ENCODE measurements at regions not wholly inside any gene's neighbourhood (a gene's known extent, or its start where the extent isn't known, plus 50 kb on each side); places are given as distances from the start of the nearest gene placed in this dataset.

DNA sequence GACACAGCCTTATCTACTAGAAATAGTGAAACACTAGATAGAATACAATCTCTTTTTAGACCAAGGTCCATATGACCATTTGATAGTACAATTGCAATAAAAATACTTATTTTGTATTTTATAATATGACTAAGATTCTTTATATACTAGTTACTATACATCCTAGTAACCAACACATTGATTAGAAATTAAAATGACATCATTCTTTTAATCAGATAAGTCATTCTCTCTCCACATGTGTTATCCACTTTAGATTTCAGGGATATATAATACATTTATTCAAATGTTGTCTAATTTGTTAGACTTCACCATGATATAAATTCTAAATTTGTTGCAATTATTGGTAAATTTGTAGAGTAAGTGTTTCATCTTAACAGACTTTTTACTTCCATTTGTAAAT is 276.2 kb upstream of the DPH6 start:
- Histone ChIP-seq H3K4me1 (no peaks in the 10 kb centered on the region; the same call in 1 of the 2 replicates), H3K4me3 (no peak overlapping the region), H3K36me3 (replicated peaks) (no peaks in the 10 kb centered on the region), H3K27me3 (ENCODE audit: low read depth) (peaks cover 5% of the 10 kb centered on the region; the same call in 1 of the 2 replicates), H3K9me3 (no peaks in the 10 kb centered on the region)
- no peak for DNase-seq (ENCODE audit: low spot score in 2 of 2)
- in situ Hi-C loops (cut with MboI; ENCODE audit: low sequenced_read_pairs) = no loop called here

DNA sequence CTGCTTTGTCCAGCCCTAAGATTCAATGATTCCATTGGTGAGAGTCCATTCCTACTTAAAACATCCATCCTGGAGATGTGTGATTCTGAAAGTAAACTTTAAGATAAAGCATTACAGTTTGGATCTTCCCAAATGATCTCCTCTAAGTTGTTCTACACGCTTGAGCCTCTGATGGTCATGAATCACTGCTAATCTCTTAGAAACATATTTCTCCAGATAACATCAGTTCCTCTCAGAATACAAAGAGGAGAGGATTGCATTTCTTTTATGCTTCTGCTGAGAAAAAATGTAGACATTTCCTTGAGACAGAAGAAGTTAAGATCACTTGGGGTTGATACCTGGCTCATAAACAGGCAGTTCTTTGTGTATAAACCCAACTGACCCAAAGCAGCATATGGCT is 281.2 kb upstream of the DPH6 start:
- H3K9me3 ChIP-seq = no peaks in the 10 kb centered on the region
- H3K36me3 ChIP-seq (replicated peaks) = no peaks in the 10 kb centered on the region
- peak in 1 of 2 experiments; percentile 45 for DNase-seq (ENCODE audit: low spot score in 2 of 2)
- H3K27me3 ChIP-seq (ENCODE audit: low read depth) = peaks cover 5% of the 10 kb centered on the region; the same call in 1 of the 2 replicates
- peaks cover 5% of the 10 kb centered on the region for H3K4me1 ChIP-seq
- in situ Hi-C loops (cut with MboI; ENCODE audit: low sequenced_read_pairs) = no loop called here
- no peak overlapping the region for H3K4me3 ChIP-seq

GRCh38 chr15:35827911-35828310 is 281.9 kb upstream of the DPH6 start:
- in situ Hi-C loops (cut with MboI; ENCODE audit: low sequenced_read_pairs) = no loop called here
- no peak overlapping the region for H3K4me3 ChIP-seq
- peaks cover 5% of the 10 kb centered on the region for H3K4me1 ChIP-seq
- peaks cover under 1% of the 10 kb centered on the region; the same call in 1 of the 2 replicates for H3K27me3 ChIP-seq (ENCODE audit: low read depth)
- no peaks in the 10 kb centered on the region for H3K9me3 ChIP-seq
- no peak for DNase-seq (ENCODE audit: low spot score in 2 of 2)
- H3K36me3 ChIP-seq (replicated peaks) = no peaks in the 10 kb centered on the region

DNA sequence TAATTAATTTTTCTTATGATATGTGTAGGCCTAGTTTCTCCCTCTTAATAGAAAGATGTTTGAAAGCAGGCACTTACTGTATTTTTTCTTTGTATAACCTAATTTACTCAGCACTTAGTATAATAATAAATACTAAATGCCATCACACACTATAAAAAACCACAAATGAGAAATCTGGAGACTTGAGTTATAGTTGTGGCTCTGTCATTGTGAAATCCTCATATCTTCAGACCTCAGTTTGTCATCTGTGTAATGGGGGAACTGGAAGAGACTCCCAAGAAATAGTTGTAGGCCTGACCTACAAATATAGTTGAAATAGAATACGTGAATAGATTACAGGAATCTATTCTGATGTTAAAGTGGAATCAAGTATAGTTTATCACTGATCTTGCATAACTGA is 287.6 kb upstream of the DPH6 start:
- in situ Hi-C loops (cut with MboI; ENCODE audit: low sequenced_read_pairs) = no loop called here
- no peaks in the 10 kb centered on the region for H3K36me3 ChIP-seq (replicated peaks)
- DNase-seq (ENCODE audit: low spot score in 2 of 2) = no peak
- H3K27me3 ChIP-seq (ENCODE audit: low read depth) = no peaks in the 10 kb centered on the region
- no peaks in the 10 kb centered on the region for H3K4me1 ChIP-seq
- H3K9me3 ChIP-seq = no peaks in the 10 kb centered on the region
- H3K4me3 ChIP-seq = no peak overlapping the region

DNA sequence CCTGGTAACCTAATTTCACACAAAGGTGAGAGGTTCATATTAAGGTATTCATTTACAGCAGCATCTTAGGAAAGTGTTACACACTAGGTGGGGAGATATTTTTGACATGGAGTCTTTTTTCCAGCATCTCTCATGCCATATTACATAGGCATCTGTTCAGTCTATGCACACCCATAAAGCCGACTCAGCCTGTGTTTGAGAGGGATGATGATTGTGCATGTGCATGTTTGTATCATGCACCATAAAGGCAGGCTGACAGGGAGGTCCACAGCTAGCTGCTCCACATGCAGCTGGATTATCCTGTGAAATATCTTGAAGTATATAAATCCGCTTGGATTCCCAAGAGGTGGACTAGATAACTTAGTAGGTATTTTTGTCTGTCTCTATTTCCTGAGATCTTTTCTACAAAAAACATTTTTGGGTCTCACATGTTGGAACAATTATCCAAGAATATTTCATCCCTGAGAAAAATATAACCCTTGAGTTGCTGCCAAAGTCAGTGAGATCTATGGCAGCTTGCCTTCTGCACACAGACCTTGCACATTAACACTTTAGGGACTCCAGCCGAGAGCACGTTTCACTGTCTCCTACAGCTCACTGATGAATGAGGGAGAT is 288.4 kb upstream of the DPH6 start:
- H3K4me1 ChIP-seq = no peaks in the 10 kb centered on the region
- in situ Hi-C loops (cut with MboI; ENCODE audit: low sequenced_read_pairs) = no loop called here
- H3K9me3 ChIP-seq = no peaks in the 10 kb centered on the region

DNA sequence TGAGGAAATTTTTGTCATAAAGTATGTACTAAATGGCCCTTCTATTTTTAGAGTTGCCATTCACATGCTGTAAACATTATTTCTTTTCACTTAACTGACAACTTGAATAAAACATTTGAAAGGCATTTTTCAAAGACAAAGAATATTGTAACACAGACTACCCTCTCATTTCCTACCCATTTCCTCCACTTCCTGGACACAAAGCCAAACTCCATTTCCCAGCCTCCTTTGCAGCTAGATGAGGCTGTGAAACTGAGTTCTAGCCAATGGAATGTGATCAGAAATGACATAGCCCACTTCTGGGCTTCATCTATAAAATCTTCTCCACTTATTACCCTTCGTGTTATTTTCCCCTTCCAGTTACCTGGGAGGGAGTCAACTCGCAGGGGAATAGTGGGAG is 288.9 kb upstream of the DPH6 start:
- no peaks in the 10 kb centered on the region for H3K9me3 ChIP-seq
- no peaks in the 10 kb centered on the region for H3K4me1 ChIP-seq

More for the DNA sequence above, 288.4 kb upstream of the DPH6 start:
- Histone ChIP-seq H3K36me3 (replicated peaks) (no peaks in the 10 kb centered on the region), H3K4me3 (no peak overlapping the region), H3K27me3 (ENCODE audit: low read depth) (no peaks in the 10 kb centered on the region)
- DNase-seq (ENCODE audit: low spot score in 2 of 2) = no peak

DNA sequence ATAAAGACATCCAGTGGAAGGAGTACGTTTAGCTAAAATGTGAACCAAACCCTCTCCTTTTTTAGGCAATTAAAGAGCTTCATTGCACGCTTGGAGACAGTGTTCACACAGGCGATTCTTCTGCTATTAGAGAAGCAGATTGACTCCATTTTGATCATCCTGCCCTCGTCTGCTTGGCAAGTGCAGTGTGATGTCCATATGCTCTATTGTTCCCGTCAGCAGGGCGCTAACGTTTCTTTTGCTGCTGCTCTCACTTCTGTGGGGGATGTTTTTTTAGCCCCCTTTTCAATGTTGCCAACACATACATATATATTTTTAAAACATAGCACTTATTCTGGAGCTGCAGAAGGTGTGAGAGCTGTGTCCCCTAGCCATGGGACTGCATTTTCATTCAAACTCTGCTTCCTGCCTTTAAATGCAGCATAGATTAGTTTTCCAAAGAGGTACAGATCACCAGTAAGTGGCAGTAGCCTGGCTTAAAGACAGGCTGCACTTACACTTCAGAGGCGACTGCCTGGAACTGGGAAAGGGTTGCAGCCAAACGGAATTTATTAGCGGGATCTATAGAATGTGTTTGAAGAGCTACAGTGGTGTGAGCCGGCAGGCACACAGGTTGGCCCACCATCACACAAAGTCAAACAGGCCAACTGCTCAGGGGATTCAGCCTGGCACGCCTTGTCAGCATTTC is 292.6 kb upstream of the DPH6 start:
- Histone ChIP-seq H3K9me3 (no peaks in the 10 kb centered on the region), H3K36me3 (replicated peaks) (no peaks in the 10 kb centered on the region), H3K27me3 (ENCODE audit: low read depth) (0 out of 2 replicates have a peak, but pooled peaks cover 3% of the 10 kb centered on the region), H3K4me1 (no peaks in the 10 kb centered on the region), H3K4me3 (no peak overlapping the region)
- in situ Hi-C loops (cut with MboI; ENCODE audit: low sequenced_read_pairs) = no loop called here
- DNase-seq (ENCODE audit: low spot score in 2 of 2) = no peak

More for the DNA sequence above, 288.9 kb upstream of the DPH6 start:
- no peaks in the 10 kb centered on the region for H3K27me3 ChIP-seq (ENCODE audit: low read depth)
- no peaks in the 10 kb centered on the region for H3K36me3 ChIP-seq (replicated peaks)
- H3K4me3 ChIP-seq = no peak overlapping the region
- in situ Hi-C loops (cut with MboI; ENCODE audit: low sequenced_read_pairs) = no loop called here
- DNase-seq (ENCODE audit: low spot score in 2 of 2) = no peak

DNA sequence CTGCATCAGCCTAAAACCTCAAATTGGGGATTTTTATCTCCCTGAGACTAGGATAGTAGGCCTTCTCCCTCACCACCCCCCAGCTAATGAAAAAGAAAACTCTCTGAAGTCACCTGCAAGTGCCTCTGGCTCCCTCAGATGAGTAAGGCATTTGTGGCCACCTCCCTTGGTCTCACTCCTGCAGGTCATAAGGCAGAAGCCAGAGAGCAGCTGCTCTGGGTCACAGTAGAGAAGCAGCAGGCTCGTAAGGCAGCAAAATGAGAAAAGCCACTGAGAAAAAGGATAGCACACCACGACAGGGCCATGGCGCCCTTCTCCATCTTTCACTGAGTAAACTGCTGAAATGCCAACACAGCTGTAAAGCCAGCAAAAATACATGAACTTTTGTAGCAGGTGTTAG is 296.7 kb upstream of the DPH6 start:
- DNase-seq (ENCODE audit: low spot score in 2 of 2) = no peak
- H3K4me3 ChIP-seq = no peak overlapping the region
- 0 out of 2 replicates have a peak, but pooled peaks cover 3% of the 10 kb centered on the region for H3K27me3 ChIP-seq (ENCODE audit: low read depth)
- no peaks in the 10 kb centered on the region for H3K9me3 ChIP-seq
- H3K36me3 ChIP-seq (replicated peaks) = no peaks in the 10 kb centered on the region
- H3K4me1 ChIP-seq = no peaks in the 10 kb centered on the region
- in situ Hi-C loops (cut with MboI; ENCODE audit: low sequenced_read_pairs) = no loop called here

- Histone ChIP-seq H3K4me1 (no peaks in the 10 kb centered on the region), H3K27me3 (ENCODE audit: low read depth) (0 out of 2 replicates have a peak, but pooled peaks cover 3% of the 10 kb centered on the region), H3K4me3 (no peak overlapping the region), H3K36me3 (replicated peaks) (no peaks in the 10 kb centered on the region), H3K9me3 (no peaks in the 10 kb centered on the region)
- no peak for DNase-seq (ENCODE audit: low spot score in 2 of 2)
- in situ Hi-C loops (cut with MboI; ENCODE audit: low sequenced_read_pairs) = no loop called here
Measured at GRCh38 chr15:35843498-35843897, 297.5 kb upstream of the DPH6 start.

GRCh38 chr15:35850284-35850683 is 304.3 kb upstream of the DPH6 start:
- in situ Hi-C loops (cut with MboI; ENCODE audit: low sequenced_read_pairs) = loop anchor here (25.0 kb wide), 1 partner anchor 88 kb away; no protein-coding TSS in a partner anchor
- H3K27me3 ChIP-seq (ENCODE audit: low read depth) = no peaks in the 10 kb centered on the region
- no peak overlapping the region for H3K4me3 ChIP-seq
- H3K4me1 ChIP-seq = no peaks in the 10 kb centered on the region
- DNase-seq (ENCODE audit: low spot score in 2 of 2) = no peak
- H3K9me3 ChIP-seq = no peaks in the 10 kb centered on the region
- no peaks in the 10 kb centered on the region for H3K36me3 ChIP-seq (replicated peaks)

GRCh38 chr15:35851491-35851890 is 305.5 kb upstream of the DPH6 start:
- Histone ChIP-seq H3K36me3 (replicated peaks) (no peaks in the 10 kb centered on the region), H3K9me3 (no peaks in the 10 kb centered on the region), H3K4me3 (no peak overlapping the region), H3K27me3 (ENCODE audit: low read depth) (no peaks in the 10 kb centered on the region), H3K4me1 (no peaks in the 10 kb centered on the region)
- in situ Hi-C loops (cut with MboI; ENCODE audit: low sequenced_read_pairs) = loop anchor here (25.0 kb wide), 1 partner anchor 89 kb away; no protein-coding TSS in a partner anchor
- DNase-seq (ENCODE audit: low spot score in 2 of 2) = no peak

DNA sequence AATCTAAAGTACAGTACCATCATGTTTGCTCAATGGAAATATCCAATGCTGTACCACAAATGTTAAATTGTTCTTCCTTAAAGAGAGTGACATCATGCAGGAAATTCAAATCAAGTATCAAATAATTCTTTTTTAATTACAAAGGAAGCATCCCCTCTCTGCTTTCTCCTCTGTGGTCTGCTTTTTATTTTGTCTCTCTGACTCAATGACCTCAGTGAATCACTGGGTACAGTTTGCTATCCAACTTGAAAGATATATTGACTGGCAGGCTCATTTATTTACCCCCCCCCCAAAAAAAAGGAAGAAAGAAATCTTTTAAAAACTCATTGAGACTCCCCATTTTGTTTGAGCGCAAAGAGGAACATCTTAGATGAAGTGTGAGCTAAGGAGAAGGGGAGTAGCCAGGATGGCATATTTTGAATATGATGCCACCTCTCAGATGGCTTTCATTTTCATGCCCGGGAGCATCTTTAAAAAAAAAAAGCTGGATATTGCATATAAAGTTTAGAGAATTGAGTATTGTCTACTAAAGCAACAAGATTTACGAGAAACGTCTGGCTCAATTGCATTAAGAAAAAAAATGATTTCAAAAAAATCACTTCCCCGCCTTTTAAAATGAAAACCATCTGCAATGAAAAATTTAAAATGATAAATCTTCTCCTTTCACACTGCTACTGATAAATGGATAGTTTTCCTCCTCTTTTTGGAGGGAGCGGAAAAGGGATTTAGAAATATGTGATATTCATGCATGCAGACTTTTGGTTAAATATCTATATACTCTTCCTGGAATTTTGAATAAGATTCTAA is 307.1 kb upstream of the DPH6 start:
- Histone ChIP-seq H3K36me3 (replicated peaks) (no peaks in the 10 kb centered on the region), H3K4me3 (no peak overlapping the region)
- in situ Hi-C loops (cut with MboI; ENCODE audit: low sequenced_read_pairs) = loop anchor here (25.0 kb wide), 1 partner anchor 91 kb away; no protein-coding TSS in a partner anchor

DNA sequence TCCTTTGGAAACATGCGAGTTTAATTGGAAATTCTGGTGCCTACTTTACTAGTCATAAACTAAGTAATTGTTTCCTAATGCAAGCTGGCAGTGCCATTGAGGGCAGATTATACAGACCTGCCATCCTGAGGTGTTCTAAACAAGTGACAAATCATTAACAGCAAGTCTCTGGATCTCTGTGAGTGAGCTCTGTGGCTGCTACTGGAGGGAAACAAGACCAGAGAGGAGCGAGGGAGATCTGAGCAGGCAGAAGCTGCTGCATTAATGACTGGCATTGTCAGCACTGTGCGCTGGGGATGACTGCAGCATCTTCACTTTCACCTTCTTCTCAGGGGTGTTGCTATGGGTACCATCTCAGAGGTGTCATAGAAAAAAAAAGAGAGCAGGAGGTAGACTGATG is 308.4 kb upstream of the DPH6 start:
- H3K4me3 ChIP-seq = no peak overlapping the region
- DNase-seq (ENCODE audit: low spot score in 2 of 2) = no peak

More for the DNA sequence above, 307.1 kb upstream of the DPH6 start:
- no peak for DNase-seq (ENCODE audit: low spot score in 2 of 2)
- Histone ChIP-seq H3K27me3 (ENCODE audit: low read depth) (no peaks in the 10 kb centered on the region), H3K4me1 (no peaks in the 10 kb centered on the region), H3K9me3 (no peaks in the 10 kb centered on the region)

More for the DNA sequence above, 308.4 kb upstream of the DPH6 start:
- in situ Hi-C loops (cut with MboI; ENCODE audit: low sequenced_read_pairs) = loop anchor here (25.0 kb wide), 1 partner anchor 92 kb away; no protein-coding TSS in a partner anchor
- no peaks in the 10 kb centered on the region for H3K9me3 ChIP-seq
- no peaks in the 10 kb centered on the region for H3K4me1 ChIP-seq
- H3K36me3 ChIP-seq (replicated peaks) = no peaks in the 10 kb centered on the region
- no peaks in the 10 kb centered on the region for H3K27me3 ChIP-seq (ENCODE audit: low read depth)

All from HAP-1 (cell line).